ENCODE measurements at regions not wholly inside any gene's neighbourhood (a gene's known extent, or its start where the extent isn't known, plus 50 kb on each side); places are given as distances from the start of the nearest gene placed in this dataset.

DNA sequence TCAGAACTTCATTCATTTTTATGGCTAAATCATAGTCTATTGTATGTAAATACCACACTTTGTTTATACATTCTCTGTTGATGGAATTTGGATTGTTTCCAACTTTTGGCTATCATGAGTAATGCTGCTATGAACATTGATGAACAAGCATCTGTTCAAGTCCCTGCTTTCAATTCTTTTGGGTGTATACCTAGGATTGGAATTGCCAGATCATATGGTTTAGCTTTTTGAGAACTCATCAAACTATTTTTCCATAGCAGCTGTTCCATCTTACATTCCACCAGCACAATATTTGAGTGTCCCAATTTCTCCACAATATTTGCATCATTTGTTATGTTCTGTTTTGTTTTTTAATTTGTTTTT lies 52.3 kb upstream of the CCND2 start:
- TF ChIP-seq, protein P1, sequence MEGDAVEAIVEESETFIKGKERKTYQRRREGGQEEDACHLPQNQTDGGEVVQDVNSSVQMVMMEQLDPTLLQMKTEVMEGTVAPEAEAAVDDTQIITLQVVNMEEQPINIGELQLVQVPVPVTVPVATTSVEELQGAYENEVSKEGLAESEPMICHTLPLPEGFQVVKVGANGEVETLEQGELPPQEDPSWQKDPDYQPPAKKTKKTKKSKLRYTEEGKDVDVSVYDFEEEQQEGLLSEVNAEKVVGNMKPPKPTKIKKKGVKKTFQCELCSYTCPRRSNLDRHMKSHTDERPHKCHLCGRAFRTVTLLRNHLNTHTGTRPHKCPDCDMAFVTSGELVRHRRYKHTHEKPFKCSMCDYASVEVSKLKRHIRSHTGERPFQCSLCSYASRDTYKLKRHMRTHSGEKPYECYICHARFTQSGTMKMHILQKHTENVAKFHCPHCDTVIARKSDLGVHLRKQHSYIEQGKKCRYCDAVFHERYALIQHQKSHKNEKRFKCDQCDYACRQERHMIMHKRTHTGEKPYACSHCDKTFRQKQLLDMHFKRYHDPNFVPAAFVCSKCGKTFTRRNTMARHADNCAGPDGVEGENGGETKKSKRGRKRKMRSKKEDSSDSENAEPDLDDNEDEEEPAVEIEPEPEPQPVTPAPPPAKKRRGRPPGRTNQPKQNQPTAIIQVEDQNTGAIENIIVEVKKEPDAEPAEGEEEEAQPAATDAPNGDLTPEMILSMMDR (IDR thresholded peaks at IDR 0.05) = no peak
- no peak for TF ChIP-seq POLR2AphosphoS5 (IDR thresholded peaks at IDR 0.05)

All from breast epithelium (tissue), 3 donors.